ENCODE measurements at regions not wholly inside any gene's neighbourhood (a gene's known extent, or its start where the extent isn't known, plus 50 kb on each side); places are given as distances from the start of the nearest gene placed in this dataset.
A peak's percentile ranks its signal among the peaks of the same experiment; 100 is the strongest.

- DNase-seq, result peak; percentile 68
Measured at GRCh38 chr1:68331117-68331865, 99.0 kb upstream of the WLS start.

DNA sequence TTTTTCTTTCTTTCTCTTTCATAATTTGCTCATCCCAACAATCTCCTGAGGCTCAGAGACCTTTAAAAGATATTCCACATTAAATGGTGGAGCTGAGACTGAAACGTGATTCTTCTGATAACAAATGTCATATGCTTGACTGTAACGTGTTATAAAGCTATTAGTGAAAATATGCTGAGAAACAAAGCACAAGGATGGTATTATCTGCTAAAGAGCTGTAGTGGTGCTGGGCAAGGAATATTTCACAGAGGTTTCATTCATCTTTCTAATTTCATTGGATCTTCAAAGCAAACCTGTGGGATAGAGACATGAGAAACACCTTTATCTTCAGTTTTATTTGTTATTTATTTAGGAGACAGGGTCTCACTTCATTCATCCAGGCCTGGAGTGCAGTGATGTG lies 98.1 kb upstream of the WLS start:
- no peak for DNase-seq

DNA sequence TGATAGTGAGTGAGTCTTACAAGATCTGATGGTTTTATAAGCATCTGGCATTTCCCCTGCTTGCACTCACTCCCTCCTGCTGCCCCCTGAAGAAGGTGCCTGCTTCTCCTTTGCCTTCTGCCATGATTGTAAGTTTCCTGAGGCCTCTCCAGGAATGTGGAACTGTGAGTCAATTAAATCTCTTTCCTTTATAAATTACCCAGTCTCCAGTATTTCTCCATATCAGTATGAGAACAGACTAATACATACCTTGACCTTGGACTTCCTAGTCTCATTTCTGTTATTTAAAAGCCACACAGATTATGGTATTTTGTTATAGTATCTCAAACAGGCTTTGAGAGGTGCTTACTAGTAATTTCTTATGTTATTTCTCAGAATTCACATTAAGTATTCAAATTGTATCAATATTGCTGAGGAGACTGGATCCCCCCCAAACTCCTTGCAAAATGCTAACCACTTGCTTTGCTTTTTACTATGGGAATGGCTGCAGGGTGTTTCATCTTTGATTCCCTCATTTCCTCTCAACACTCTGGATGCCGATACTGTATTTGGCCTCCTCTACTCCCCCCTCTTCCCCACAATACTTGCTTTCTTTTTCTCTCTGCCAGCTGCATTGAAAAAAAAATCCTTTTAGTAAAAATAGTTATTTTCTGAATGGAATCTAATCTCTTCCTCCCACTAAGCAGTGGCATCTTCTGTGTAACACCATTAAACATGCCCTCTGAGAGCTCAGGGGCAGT lies 96.9 kb upstream of the WLS start:
- DNase-seq, result no peak

- no peak for DNase-seq
Measured at GRCh38 chr1:68328490-68328889, 96.2 kb upstream of the WLS start.

GRCh38 chr1:68327414-68327813 lies 95.1 kb upstream of the WLS start:
- no peak for DNase-seq

DNA sequence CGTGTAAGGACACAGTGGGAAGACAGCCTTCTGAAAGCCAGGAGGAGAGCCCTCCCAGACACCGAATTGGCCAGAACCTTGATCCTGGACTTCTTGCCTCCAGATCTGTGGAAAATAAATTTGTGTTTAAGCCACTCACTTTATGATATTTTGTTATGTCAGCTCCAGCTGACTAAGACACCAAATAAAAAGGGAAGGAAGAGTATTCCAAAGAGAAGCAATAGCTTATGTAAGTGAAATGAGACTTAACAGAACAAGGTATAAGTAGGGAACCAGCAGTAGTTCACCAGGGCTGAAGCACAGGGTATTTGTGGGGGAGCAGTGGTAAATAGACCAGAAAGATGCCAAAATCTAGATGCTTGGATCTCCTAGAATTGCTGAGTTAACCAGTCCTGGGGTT lies 94.2 kb upstream of the WLS start:
- no peak for DNase-seq

DNA sequence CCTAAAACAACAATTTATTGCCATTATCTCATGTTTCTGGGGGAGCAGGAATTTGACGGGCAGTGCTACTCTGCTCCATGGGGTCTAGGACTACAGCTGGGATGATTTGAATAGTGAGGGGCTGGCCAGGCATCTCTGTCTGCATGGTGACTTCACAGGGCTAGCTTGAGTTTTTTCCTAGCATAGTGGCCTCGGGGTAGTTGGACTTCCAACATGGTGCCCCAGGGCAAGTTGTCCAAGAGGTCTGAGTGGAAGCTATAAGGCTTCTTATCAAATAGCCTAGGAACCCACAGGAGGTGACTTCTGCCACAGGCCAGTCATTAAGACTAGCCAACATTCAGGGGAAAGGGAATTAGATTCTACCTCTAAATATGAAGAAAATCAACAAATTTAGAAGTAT lies 92.0 kb upstream of the WLS start:
- DNase-seq, result no peak

DNA sequence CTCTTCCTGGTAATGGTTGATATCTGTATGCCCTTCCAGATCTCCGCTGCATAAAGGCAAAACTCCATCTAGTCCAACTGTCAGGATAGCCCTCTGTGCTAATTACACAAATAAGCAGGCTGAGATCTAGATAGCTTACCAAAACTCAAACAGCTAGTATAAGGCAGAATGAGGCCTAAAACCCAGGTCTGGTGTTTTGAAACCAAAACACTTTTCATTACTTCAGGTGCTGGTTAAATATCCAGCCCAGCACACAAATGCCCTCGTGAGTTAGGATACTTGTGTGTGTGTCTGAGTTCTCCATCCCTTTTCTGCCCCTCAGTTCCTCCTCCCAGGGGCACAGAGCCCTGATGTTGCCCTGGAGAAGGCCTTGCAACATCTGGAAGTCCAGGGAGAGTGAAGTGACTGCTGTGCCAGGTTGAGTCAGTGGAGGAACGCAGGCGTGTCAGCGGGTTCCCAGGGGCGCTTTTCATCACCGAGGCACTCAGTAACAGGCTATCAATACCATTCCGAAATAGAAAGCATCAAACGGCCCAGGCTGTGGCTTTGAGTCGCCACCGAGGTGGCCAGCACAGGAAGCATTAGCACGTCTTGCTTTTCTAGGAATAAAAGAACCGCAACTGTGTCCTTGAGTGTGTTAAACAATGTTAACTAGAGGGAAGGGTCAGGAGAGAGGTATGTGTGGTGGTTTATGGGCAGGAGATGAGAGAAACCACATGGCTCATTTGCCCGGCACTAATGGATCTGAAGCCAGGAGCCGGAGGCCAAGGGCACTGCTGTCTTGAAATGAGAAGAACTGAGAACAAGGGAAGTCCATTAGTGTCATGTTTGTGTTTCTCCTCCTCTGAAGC lies 90.7 kb upstream of the WLS start:
- no peak for DNase-seq

DNA sequence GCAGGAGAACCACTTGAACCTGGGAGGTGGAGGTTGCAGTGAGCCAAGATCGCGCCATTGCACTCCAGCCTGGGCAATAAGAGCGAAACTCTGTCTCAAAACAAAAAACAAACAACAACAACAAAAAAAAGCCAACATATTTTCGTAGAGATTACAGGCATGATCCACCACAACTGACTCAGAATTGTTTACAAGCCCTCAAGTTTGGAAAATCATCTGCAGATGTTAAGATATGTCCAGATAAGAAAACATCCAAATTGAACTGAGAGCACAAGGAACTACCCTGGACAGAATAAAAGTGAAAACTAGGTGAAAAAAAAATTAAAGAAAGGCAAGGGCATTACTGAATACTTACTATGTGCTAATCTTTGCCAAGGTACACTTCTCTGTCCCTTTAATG lies 89.8 kb upstream of the WLS start:
- DNase-seq, result no peak

DNA sequence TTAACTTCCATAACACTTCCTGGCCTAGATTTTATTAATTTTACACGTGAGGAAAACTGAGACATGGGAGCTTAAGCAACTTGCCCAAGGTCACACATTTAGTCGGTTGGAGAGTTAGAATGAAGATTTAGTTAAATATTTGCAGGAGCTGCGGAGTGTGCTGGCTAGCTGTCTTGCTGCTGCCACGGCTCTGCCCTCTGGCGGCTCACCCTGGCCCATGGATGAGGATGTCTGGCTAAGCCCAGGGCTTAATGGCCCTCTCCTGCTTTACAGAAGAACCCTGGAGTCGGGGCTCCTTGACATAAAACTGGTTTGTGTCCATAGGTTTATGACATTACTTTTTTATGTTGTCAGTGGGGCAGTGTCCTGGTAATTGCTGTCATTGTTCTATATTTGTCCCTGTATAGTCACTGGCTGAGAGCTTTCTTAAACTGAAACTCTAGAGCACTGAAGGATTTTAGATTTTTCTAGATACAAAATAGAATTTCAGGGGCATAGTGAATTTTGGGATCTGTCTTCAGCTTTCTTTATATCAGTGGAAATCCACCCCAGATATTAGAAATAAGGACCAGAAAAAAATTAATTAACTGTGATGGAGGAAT lies 88.9 kb upstream of the WLS start:
- DNase-seq, result no peak

DNA sequence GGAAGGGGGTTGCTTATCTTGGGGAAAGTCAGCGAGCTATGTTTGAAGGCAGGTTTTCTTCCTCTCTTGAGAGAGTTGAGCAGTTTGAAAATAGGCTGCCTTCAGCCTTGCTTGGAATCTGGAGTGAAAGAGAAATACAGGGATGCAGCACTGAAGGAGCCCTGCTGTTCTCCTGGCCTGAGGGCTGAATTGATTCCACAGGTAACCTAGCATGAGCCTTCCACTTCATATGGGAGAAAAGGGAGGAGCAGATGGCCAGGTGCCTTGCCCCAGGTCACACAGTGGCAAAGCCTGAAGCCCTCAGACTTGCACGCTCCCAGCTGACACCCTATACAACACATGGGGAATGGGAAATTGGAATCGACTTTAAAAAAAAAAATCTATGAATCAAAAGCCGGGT lies 88.0 kb upstream of the WLS start:
- no peak for DNase-seq

- DNase-seq, result no peak
Measured at GRCh38 chr1:68319907-68320306, 87.6 kb upstream of the WLS start.

DNA sequence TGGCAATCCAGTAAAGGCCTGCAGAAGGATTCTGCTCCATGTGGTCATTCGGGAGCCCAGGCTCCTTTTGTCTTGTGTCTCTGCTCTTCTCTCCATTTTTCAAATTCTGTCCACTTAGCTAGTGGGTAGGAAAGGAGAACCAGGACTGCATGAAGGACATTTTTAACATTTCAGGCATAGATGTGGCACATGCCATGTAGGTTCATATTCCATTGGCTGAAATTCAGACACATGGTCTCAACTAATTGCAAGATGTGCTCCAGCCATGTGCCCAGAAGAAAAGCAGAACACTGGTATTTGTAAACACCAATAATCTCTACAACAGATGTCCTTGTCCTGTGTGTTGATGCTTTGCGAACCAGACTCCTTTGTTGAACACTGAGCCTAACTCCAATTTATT lies 85.2 kb upstream of the WLS start:
- DNase-seq, result no peak

GRCh38 chr1:68314151-68314780 lies 81.9 kb upstream of the WLS start:
- no peak for DNase-seq

- DNase-seq, result peak; percentile 19
Measured at GRCh38 chr1:68313735-68314134, 81.4 kb upstream of the WLS start.

- DNase-seq, result no peak
Measured at GRCh38 chr1:68308034-68308433, 75.7 kb upstream of the WLS start.

GRCh38 chr1:68307378-68307787 lies 75.1 kb upstream of the WLS start:
- no peak for DNase-seq

DNA sequence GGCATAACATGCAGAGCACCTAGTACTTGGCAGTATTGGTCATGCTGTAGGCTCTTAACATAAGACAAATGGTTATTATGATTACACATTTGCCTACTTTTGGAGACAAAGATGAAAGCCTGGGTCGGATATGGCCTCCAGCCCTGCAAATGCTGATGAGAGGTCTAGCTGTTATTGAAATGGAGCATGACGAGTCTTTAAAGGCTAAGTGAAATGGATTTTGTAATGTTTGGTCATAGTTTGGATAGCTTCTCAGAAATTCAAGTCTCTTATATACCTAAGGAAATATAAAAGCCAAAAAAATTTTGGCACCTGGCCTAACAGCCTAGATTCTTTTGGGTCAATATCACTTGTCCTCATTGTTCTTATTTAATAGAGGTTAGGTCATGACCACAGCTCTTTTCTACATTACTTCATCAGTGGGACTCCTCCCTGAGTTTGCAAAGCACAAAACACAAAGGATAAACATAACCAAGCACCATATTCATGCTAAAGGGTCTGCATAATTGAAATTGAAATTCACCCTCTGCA lies 69.2 kb upstream of the WLS start:
- DNase-seq, result no peak

DNA sequence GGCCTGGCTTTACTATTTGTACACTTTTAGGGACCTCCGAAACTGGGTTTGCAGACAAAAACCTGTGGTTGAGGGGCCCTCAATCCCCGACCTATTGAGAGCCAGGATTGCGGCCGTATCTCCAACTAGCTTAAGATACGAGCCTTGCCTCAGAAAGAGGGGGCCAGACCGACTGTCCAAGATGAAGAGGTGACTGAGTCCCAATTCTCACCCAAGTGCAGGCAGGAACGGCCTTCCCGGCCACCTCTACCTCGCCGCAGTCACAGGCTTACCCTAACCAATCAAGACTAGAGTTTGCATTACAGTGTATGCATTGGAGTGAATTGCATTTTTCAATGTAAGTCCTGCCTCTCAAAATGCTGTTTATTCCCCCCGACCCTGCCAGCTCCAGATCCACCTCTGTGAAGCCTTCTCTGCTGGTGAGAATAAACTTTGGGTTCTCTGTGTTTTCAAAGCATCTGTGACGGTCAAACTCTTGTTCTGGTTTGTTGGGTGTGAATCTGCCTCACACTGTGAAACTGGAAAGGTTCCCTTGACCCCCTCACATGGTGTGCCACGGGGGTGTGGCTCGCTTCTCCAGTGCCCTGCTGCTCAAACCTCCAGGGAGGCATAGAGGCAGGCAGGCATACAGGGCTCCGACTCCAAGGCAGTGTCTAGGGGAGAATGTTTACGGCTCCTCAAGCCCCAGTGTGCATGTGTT lies 62.2 kb upstream of the WLS start:
- DNase-seq, result no peak

DNA sequence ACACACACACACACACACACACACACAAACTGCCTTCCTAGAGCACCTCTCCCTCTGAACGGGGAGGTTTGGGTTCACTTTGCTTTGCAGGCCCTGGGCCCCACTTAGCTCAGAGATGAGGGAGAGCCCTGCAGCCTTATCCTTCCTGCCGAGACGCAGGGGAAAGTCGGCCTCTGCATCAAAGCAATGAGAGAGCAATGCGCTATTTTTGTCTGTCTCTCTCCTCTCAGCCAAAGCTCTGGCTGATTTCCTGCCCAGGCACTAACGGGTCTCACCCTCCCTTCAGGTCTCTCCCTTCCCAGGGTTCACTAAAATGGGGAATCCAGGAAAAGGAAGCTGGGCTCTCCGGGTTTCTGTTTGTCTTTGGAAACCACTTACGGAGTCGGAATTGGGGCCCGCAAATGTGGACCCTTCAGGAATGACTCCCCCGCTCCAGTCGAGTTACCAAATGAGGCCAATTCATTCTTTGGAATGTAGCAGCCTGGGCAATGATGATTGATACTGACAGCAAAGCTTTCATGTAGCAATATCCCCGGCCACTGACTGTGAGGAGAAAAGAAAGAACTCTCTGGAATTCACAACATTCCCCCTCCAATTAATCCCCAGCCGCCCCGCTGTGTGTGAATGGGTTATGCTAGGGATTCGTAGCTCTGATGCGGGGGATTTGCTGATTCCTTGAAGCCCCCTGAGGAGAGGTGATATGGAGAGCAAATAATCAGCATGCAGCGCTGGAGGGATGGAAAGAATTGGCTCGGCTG lies 61.5 kb upstream of the WLS start:
- no peak for DNase-seq

- no peak for DNase-seq
Measured at GRCh38 chr1:68293122-68293521, 60.8 kb upstream of the WLS start.
